Panc1 (cell line): ENCODE measurements at regions not wholly inside any gene's neighbourhood (a gene's known extent, or its start where the extent isn't known, plus 50 kb on each side); places are given as distances from the start of the nearest gene placed in this dataset.

Experiments
- CTCF ChIP-seq: fragments of 450-650 bp; IDR thresholded peaks from 2 replicates; pipeline ENCODE4 v1.5.1; 2017; ENCODE audit warnings: mild to moderate bottlenecking
- POLR2AphosphoS5 ChIP-seq: IDR thresholded peaks from 2 replicates; pipeline ENCODE4 v1.6.1; 2012; ENCODE audit warnings: mild to moderate bottlenecking, low read depth, low read length, moderate library complexity
- REST ChIP-seq, 2 experiments: IDR thresholded peaks; 2 replicates each; pipeline ENCODE4 v1.6.1; 2011 to 2012; ENCODE audit warnings: low read depth in 2 of 2, control low read depth in 1 of 2, low read length in 1 of 2, mild to moderate bottlenecking in 1 of 2, moderate library complexity in 1 of 2; ENCODE audit not compliant: insufficient read depth in 1 of 2
- TCF7L2 ChIP-seq: IDR thresholded peaks from 2 replicates; pipeline ENCODE4 v1.6.1; 2011; ENCODE audit warnings: mild to moderate bottlenecking, low read depth, low read length, inconsistent platforms

DNA sequence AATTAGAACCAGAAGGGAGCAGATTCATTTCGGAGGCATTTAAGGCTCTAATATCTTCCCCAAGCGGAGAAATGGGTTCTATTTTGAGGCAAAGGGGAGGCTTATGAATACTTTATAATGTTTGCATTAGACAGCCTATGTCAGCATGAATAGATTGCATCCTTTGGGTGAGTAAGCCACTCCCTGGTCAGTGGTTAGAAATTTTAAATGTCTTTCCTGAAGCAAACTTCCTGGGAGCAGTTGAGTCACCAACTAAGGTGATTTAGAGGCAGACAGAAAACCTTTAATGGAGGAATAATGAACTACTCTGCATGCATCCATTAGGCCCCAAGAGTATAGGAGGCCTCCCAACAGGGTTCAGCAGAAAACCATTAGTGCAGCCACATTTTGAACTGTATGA is 204.9 kb downstream of the ELAVL2 start:
- TF ChIP-seq POLR2AphosphoS5, result no peak
- TF ChIP-seq CTCF, result no peak
- TF ChIP-seq REST (IDR thresholded peaks at IDR 0.05; ENCODE audit: insufficient read depth in 1 of 2, low read depth in 2 of 2, low read length in 1 of 2), result no peak
- TF ChIP-seq TCF7L2, result no peak
